ENCODE measurements at regions not wholly inside any gene's neighbourhood (a gene's known extent, or its start where the extent isn't known, plus 50 kb on each side); places are given as distances from the start of the nearest gene placed in this dataset.

GRCh38 chr7:21192657-21193056 lies 235.2 kb upstream of the SP4 start:
- DNase-seq: no peak
- CTCF ChIA-PET: no interaction called here
- in situ Hi-C loops (cut with MboI; ENCODE audit: low sequenced_read_pairs): no loop called here

More at GRCh38 chr7:21192657-21193056, 235.2 kb upstream of the SP4 start:
- BruUV-seq (replicated peaks): no TSS peak
- no peaks in the 10 kb centered on the region for H3K36me3 ChIP-seq (ENCODE audit: control insufficient read depth, insufficient read depth, low read length)
- H4K8ac ChIP-seq (ENCODE audit: low read depth in 2 of 2, low read length in 2 of 2): no peak overlapping the region
- no peak overlapping the region for H4K5ac ChIP-seq (ENCODE audit: low read depth, low read length)
- no peak overlapping the region for H2BK15ac ChIP-seq (ENCODE audit: low read depth, low read length)
- no peak overlapping the region for H3K27ac ChIP-seq (ENCODE audit: insufficient read depth, low read length)
- H3K4me3 ChIP-seq (ENCODE audit: insufficient read depth, low read depth, low read length): no peak overlapping the region
- no peak overlapping the region for H2AFZ ChIP-seq (replicated peaks; ENCODE audit: low read length, poor library complexity)
- POLR2A ChIA-PET (ENCODE audit: unreplicated experiment): no interaction called here
- ATAC-seq (ENCODE audit: low read depth): no peak
- dilution Hi-C loops (cut with HindIII; ENCODE audit: low sequenced_read_pairs, unreplicated experiment) (no loop called here), intact Hi-C loops (cut with micrococcal nuclease) (no loop called here)
- no peaks in the 10 kb centered on the region for H3K9me1 ChIP-seq (ENCODE audit: insufficient read depth, low read length)
- H3K18ac ChIP-seq (ENCODE audit: low read depth, low read length): no peak overlapping the region
- no peak overlapping the region for H3K23ac ChIP-seq (ENCODE audit: low read depth, low read length)
- H4K91ac ChIP-seq (ENCODE audit: insufficient read depth, low read depth, low read length): no peak overlapping the region
- H3K4ac ChIP-seq (ENCODE audit: low read depth, low read length): no peak overlapping the region
- H2BK5ac ChIP-seq (ENCODE audit: low read depth, low read length, poor library complexity, severe bottlenecking): no peak overlapping the region
- H3K14ac ChIP-seq (replicated peaks; ENCODE audit: low read depth, low read length): no peak overlapping the region
- TF ChIP-seq CHD1 (IDR thresholded peaks at IDR 0.05; ENCODE audit: low read depth, low read length): no peak
- no peak for TF ChIP-seq NFE2L2 (IDR thresholded peaks at IDR 0.05; ENCODE audit: low read depth, low read length)
- TF ChIP-seq MAFK (IDR thresholded peaks at IDR 0.05; ENCODE audit: low read depth, low read length): no peak
- TF ChIP-seq POLR2A (IDR thresholded peaks at IDR 0.05; ENCODE audit: low read depth, low read length): no peak
- TF ChIP-seq, protein P1, sequence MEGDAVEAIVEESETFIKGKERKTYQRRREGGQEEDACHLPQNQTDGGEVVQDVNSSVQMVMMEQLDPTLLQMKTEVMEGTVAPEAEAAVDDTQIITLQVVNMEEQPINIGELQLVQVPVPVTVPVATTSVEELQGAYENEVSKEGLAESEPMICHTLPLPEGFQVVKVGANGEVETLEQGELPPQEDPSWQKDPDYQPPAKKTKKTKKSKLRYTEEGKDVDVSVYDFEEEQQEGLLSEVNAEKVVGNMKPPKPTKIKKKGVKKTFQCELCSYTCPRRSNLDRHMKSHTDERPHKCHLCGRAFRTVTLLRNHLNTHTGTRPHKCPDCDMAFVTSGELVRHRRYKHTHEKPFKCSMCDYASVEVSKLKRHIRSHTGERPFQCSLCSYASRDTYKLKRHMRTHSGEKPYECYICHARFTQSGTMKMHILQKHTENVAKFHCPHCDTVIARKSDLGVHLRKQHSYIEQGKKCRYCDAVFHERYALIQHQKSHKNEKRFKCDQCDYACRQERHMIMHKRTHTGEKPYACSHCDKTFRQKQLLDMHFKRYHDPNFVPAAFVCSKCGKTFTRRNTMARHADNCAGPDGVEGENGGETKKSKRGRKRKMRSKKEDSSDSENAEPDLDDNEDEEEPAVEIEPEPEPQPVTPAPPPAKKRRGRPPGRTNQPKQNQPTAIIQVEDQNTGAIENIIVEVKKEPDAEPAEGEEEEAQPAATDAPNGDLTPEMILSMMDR (conservative IDR thresholded peaks at IDR 0.05; ENCODE audit: low read depth, low read length): no peak
- no peak for TF ChIP-seq SMC3 (IDR thresholded peaks at IDR 0.05; ENCODE audit: low read depth, low read length)
- TF ChIP-seq MXI1 (IDR thresholded peaks at IDR 0.05; ENCODE audit: borderline replicate concordance, low read depth, low read length): no peak
- TF ChIP-seq RCOR1 (IDR thresholded peaks at IDR 0.05; ENCODE audit: insufficient replicate concordance, low read length): no peak
- no peak for TF ChIP-seq RFX5 (IDR thresholded peaks at IDR 0.05; ENCODE audit: low read depth, low read length)
- TF ChIP-seq, protein P2, sequence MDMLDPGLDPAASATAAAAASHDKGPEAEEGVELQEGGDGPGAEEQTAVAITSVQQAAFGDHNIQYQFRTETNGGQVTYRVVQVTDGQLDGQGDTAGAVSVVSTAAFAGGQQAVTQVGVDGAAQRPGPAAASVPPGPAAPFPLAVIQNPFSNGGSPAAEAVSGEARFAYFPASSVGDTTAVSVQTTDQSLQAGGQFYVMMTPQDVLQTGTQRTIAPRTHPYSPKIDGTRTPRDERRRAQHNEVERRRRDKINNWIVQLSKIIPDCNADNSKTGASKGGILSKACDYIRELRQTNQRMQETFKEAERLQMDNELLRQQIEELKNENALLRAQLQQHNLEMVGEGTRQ (IDR thresholded peaks at IDR 0.05; ENCODE audit: low read depth, low read length): no peak
- TF ChIP-seq CEBPB (IDR thresholded peaks at IDR 0.05; ENCODE audit: low read depth, low read length): no peak
- no peak for TF ChIP-seq MAZ (IDR thresholded peaks at IDR 0.05; ENCODE audit: borderline replicate concordance, low read depth, low read length)
- TF ChIP-seq, protein P3, sequence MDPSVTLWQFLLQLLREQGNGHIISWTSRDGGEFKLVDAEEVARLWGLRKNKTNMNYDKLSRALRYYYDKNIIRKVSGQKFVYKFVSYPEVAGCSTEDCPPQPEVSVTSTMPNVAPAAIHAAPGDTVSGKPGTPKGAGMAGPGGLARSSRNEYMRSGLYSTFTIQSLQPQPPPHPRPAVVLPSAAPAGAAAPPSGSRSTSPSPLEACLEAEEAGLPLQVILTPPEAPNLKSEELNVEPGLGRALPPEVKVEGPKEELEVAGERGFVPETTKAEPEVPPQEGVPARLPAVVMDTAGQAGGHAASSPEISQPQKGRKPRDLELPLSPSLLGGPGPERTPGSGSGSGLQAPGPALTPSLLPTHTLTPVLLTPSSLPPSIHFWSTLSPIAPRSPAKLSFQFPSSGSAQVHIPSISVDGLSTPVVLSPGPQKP (IDR thresholded peaks at IDR 0.05; ENCODE audit: borderline replicate concordance, low read depth, low read length): no peak
- TF ChIP-seq FOS (IDR thresholded peaks at IDR 0.05; ENCODE audit: low read depth, low read length): no peak
- TF ChIP-seq BHLHE40 (IDR thresholded peaks at IDR 0.05; ENCODE audit: low read depth, low read length): no peak
- TF ChIP-seq RAD21 (IDR thresholded peaks at IDR 0.05; ENCODE audit: low read length): no peak
- no peak overlapping the region for H2BK120ac ChIP-seq (ENCODE audit: low read depth, low read length)
- no peak overlapping the region for H3K9ac ChIP-seq (ENCODE audit: low read depth, low read length)
- 30% methylated on average over 2 of the region's 2 CpGs; no CpG with 5 or more reads in 1 of the 2 experiments for WGBS, 2 experiments (ENCODE audit: extremely low coverage in 2 of 2, insufficient read length in 1 of 2)
- no peaks in the 10 kb centered on the region for H4K20me1 ChIP-seq (ENCODE audit: insufficient read depth, low read length)
- H3K27me3 ChIP-seq (ENCODE audit: control insufficient read depth, insufficient read depth, low read length): no peaks in the 10 kb centered on the region
- H3K9me3 ChIP-seq (ENCODE audit: control insufficient read depth, insufficient read depth, low read length): peaks cover 12% of the 10 kb centered on the region
- H3K79me1 ChIP-seq (ENCODE audit: low read depth in 1 of 2, low read length in 2 of 2): no peaks in the 10 kb centered on the region
- H3K56ac ChIP-seq (ENCODE audit: extremely low read depth, insufficient read depth, low read length): no peak overlapping the region
- no peak overlapping the region for H2AK5ac ChIP-seq (ENCODE audit: low read depth, low read length)
- no peak overlapping the region for H2AK9ac ChIP-seq (replicated peaks; ENCODE audit: low read depth, low read length, poor library complexity)
- no peaks in the 10 kb centered on the region for H3K4me1 ChIP-seq (ENCODE audit: control insufficient read depth, insufficient read depth, low read length)
- no peak overlapping the region for H3K4me2 ChIP-seq (ENCODE audit: low read depth, low read length)
- no peak overlapping the region for H2BK20ac ChIP-seq (ENCODE audit: low read depth, low read length)
